ENCODE measurements at regions not wholly inside any gene's neighbourhood (a gene's known extent, or its start where the extent isn't known, plus 50 kb on each side); places are given as distances from the start of the nearest gene placed in this dataset.

- ChIA-PET POLR2A (no interaction called here), CTCF (no interaction called here)
- DNase-seq (no peak), ATAC-seq (ENCODE audit: low read depth) (no peak)
- no peak overlapping the region for H3K4me3 Mint-ChIP-seq
- peaks cover 0 to 7% (median under 1%) of the 10 kb centered on the region in 4 experiments for H3K27me3 ChIP-seq (replicated peaks in 1 of 4; ENCODE audit: control extremely low read depth in 1 of 4, control insufficient read depth in 3 of 4, insufficient read depth in 4 of 4, low read length in 3 of 4)
- no peaks in the 10 kb centered on the region for H4K20me1 ChIP-seq (ENCODE audit: control insufficient read depth, insufficient read depth, low read length, poor library complexity, severe bottlenecking)
- H3K27ac Mint-ChIP-seq: no peak overlapping the region
- no peak overlapping the region for H3K9ac ChIP-seq (ENCODE audit: low read length)
- H3K4me1 ChIP-seq (ENCODE audit: control insufficient read depth in 2 of 2, insufficient read depth in 2 of 2, low read length in 2 of 2): no peaks in the 10 kb centered on the region
- peaks cover 25% of the 10 kb centered on the region for H3K27me3 Mint-ChIP-seq
- no peak overlapping the region for H3K4me2 ChIP-seq (replicated peaks; ENCODE audit: low read depth, low read length, poor library complexity, severe bottlenecking)
- no peaks in the 10 kb centered on the region for H3K79me2 ChIP-seq (ENCODE audit: control insufficient read depth, insufficient read depth, low read length)
- H3K9me3 ChIP-seq (ENCODE audit: control extremely low read depth in 1 of 3, control insufficient read depth in 2 of 3, insufficient read depth in 1 of 3, low read length in 2 of 3): no peaks in the 10 kb centered on the region
- TF ChIP-seq CTCF (IDR thresholded peaks at IDR 0.05) (no peak), EZH2 (IDR thresholded peaks at IDR 0.05; ENCODE audit: borderline replicate concordance, insufficient read depth, low read depth, low read length, poor library complexity, severe bottlenecking) (no peak)
- no peak overlapping the region for H3K27ac ChIP-seq (ENCODE audit: low read length in 2 of 2)
- no peaks in the 10 kb centered on the region for H3K4me1 Mint-ChIP-seq
- intact Hi-C loops (cut with micrococcal nuclease): no loop called here
- H3K9me3 Mint-ChIP-seq (ENCODE audit: insufficient read depth): no peaks in the 10 kb centered on the region
- H2AFZ ChIP-seq (ENCODE audit: insufficient read depth, low read depth, low read length, poor library complexity, severe bottlenecking): no peak overlapping the region
- H3K4me3 ChIP-seq (ENCODE audit: control extremely low read depth in 1 of 5, extremely low read depth in 1 of 5, insufficient read depth in 1 of 5, low read depth in 2 of 5, low read length in 4 of 5): no peak overlapping the region
- 93% methylated on average over 4 of the region's 7 CpGs for WGBS (ENCODE audit: insufficient coverage)
- H3K36me3 ChIP-seq (replicated peaks in 1 of 2; ENCODE audit: control extremely low read depth in 1 of 2, control insufficient read depth in 1 of 2, extremely low read depth in 1 of 2, insufficient read depth in 2 of 2, low read length in 1 of 2): no peaks in the 10 kb centered on the region
Measured at GRCh38 chr14:76304536-76305267, 71.2 kb upstream of the ESRRB start.

- H2AFZ ChIP-seq (ENCODE audit: insufficient read depth, low read depth, low read length, poor library complexity, severe bottlenecking): no peak overlapping the region
- CTCF ChIA-PET: no interaction called here
- ATAC-seq (ENCODE audit: low read depth): no peak
- Mint-ChIP-seq H3K4me1 (no peaks in the 10 kb centered on the region), H3K27ac (no peak overlapping the region), H3K9me3 (ENCODE audit: insufficient read depth) (no peaks in the 10 kb centered on the region), H3K4me3 (no peak overlapping the region), H3K27me3 (peaks cover 30% of the 10 kb centered on the region)
- intact Hi-C loops (cut with micrococcal nuclease): no loop called here
- H3K9me3 ChIP-seq (ENCODE audit: control extremely low read depth in 1 of 3, control insufficient read depth in 2 of 3, insufficient read depth in 1 of 3, low read length in 2 of 3): no peaks in the 10 kb centered on the region
- H3K4me2 ChIP-seq (replicated peaks; ENCODE audit: low read depth, low read length, poor library complexity, severe bottlenecking): no peak overlapping the region
- POLR2A ChIA-PET: no interaction called here
- no peaks in the 10 kb centered on the region for H4K20me1 ChIP-seq (ENCODE audit: control insufficient read depth, insufficient read depth, low read length, poor library complexity, severe bottlenecking)
- H3K36me3 ChIP-seq (replicated peaks in 1 of 2; ENCODE audit: control extremely low read depth in 1 of 2, control insufficient read depth in 1 of 2, extremely low read depth in 1 of 2, insufficient read depth in 2 of 2, low read length in 1 of 2): no peaks in the 10 kb centered on the region
- WGBS (ENCODE audit: insufficient coverage): 88% methylated on average over 8 of the region's 11 CpGs
- DNase-seq: no peak
- no peak overlapping the region for H3K9ac ChIP-seq (ENCODE audit: low read length)
- no peaks in the 10 kb centered on the region for H3K79me2 ChIP-seq (ENCODE audit: control insufficient read depth, insufficient read depth, low read length)
- no peak overlapping the region for H3K27ac ChIP-seq (ENCODE audit: low read length in 2 of 2)
- H3K4me3 ChIP-seq (ENCODE audit: control extremely low read depth in 1 of 5, extremely low read depth in 1 of 5, insufficient read depth in 1 of 5, low read depth in 2 of 5, low read length in 4 of 5): no peak overlapping the region
- H3K4me1 ChIP-seq (ENCODE audit: control insufficient read depth in 2 of 2, insufficient read depth in 2 of 2, low read length in 2 of 2): no peaks in the 10 kb centered on the region
- H3K27me3 ChIP-seq (replicated peaks in 1 of 4; ENCODE audit: control extremely low read depth in 1 of 4, control insufficient read depth in 3 of 4, insufficient read depth in 4 of 4, low read length in 3 of 4): peaks cover 0 to 9% (median 3%) of the 10 kb centered on the region in 4 experiments
- TF ChIP-seq CTCF (IDR thresholded peaks at IDR 0.05): no peak
- no peak for TF ChIP-seq EZH2 (IDR thresholded peaks at IDR 0.05; ENCODE audit: borderline replicate concordance, insufficient read depth, low read depth, low read length, poor library complexity, severe bottlenecking)
Measured at GRCh38 chr14:76305268-76305826, 70.6 kb upstream of the ESRRB start.
